ENCODE measurements at regions not wholly inside any gene's neighbourhood (a gene's known extent, or its start where the extent isn't known, plus 50 kb on each side); places are given as distances from the start of the nearest gene placed in this dataset.
A peak's percentile ranks its signal among the peaks of the same experiment; 100 is the strongest.

- Mint-ChIP-seq H3K4me1 (peaks cover 24 to 28% of the 10 kb centered on the region in 2 experiments), H3K4me3 (no peak overlapping the region), H3K27me3 (ENCODE audit: low read depth) (0 out of 2 replicates have a peak, but pooled peaks cover 1% of the 10 kb centered on the region), H3K9me3 (peaks cover 19 to 22% of the 10 kb centered on the region in 2 experiments), H3K27ac (peak overlapping the region in 1 of 3 experiments; percentile 53; a peak in 1 of 7 replicates), H3K36me3 (ENCODE audit: insufficient read depth in 1 of 3, low read depth in 3 of 3) (peaks cover 11 to 26% (median 12%) of the 10 kb centered on the region in 3 experiments; a peak in 6 of 7 replicates)
- Histone ChIP-seq H2AK5ac (ENCODE audit: insufficient read length, low read length) (no peak overlapping the region), H3K23me2 (ENCODE audit: insufficient read length, low read depth, low read length, poor library complexity, severe bottlenecking) (no peaks in the 10 kb centered on the region), H3K4ac (ENCODE audit: low read depth, low read length) (no peak overlapping the region), H3K4me1 (ENCODE audit: insufficient read depth, low read length) (no peaks in the 10 kb centered on the region), H2BK5ac (ENCODE audit: insufficient read length, low read length) (no peak overlapping the region), H3K4me2 (ENCODE audit: insufficient read depth, insufficient read length, low read length) (no peak overlapping the region), H2BK120ac (ENCODE audit: low read depth, low read length, poor library complexity, severe bottlenecking) (no peak overlapping the region), H3K79me2 (ENCODE audit: insufficient read depth, low read length) (no peaks in the 10 kb centered on the region), H3K14ac (ENCODE audit: insufficient read depth, low read length) (no peak overlapping the region), H2BK20ac (ENCODE audit: low read depth, low read length, poor library complexity, severe bottlenecking) (no peak overlapping the region), H3T11ph (ENCODE audit: low read length) (no peak overlapping the region), H3K18ac (ENCODE audit: insufficient read length, low read depth, low read length) (no peak overlapping the region), H2BK15ac (ENCODE audit: low read depth, low read length) (no peak overlapping the region), H3K9ac (ENCODE audit: extremely low read depth, insufficient read length, low read length) (no peak overlapping the region), H4K8ac (replicated peaks; ENCODE audit: insufficient read length, low read depth, low read length) (no peak overlapping the region), H3K27me3 (ENCODE audit: insufficient read depth, low read length) (no peaks in the 10 kb centered on the region), H3K23ac (ENCODE audit: insufficient read length, low read depth, low read length) (no peak overlapping the region), H3K56ac (ENCODE audit: insufficient read length, low read depth, low read length) (no peak overlapping the region), H2BK12ac (ENCODE audit: insufficient read length, low read depth, low read length) (no peak overlapping the region), H4K20me1 (ENCODE audit: control insufficient read depth, insufficient read depth, insufficient read length) (no peaks in the 10 kb centered on the region), H4K5ac (ENCODE audit: insufficient read length, low read depth, low read length) (no peak overlapping the region), H3K79me1 (ENCODE audit: insufficient read depth, low read depth, low read length, poor library complexity, severe bottlenecking) (no peaks in the 10 kb centered on the region), H3K9me3 (ENCODE audit: control insufficient read depth, low read depth, low read length) (no peaks in the 10 kb centered on the region), H3K27ac (ENCODE audit: insufficient read length, low read depth, low read length) (no peak overlapping the region), H2AFZ (ENCODE audit: low read length) (no peak overlapping the region), H4K91ac (ENCODE audit: insufficient read length, low read depth, low read length) (no peak overlapping the region)
- no CpG with 5 or more reads among the region's 2 CpGs for WGBS (ENCODE audit: extremely low coverage, insufficient read length, low lambda C conversion rate)
- no peak for DNase-seq
- no peak for TF ChIP-seq CTCF (conservative IDR thresholded peaks at IDR 0.05)
Observed at GRCh38 chr12:127687181-127687580, 579.8 kb upstream of the TMEM132C start.

Measured in H9 (cell line).